ENCODE measurements at regions not wholly inside any gene's neighbourhood (a gene's known extent, or its start where the extent isn't known, plus 50 kb on each side); places are given as distances from the start of the nearest gene placed in this dataset.

GRCh38 chr5:13640270-13640669, 304.2 kb downstream of the DNAH5 start:
- no peak overlapping the region for H3K4me3 Mint-ChIP-seq
- H3K4me1 Mint-ChIP-seq = no peaks in the 10 kb centered on the region
- ATAC-seq = no peak
- no peaks in the 10 kb centered on the region; the same call in 1 of the 2 replicates for H3K27me3 Mint-ChIP-seq (ENCODE audit: low read depth)
- no peak overlapping the region for H3K27ac Mint-ChIP-seq
- DNase-seq (ENCODE audit: low spot score) = no peak
- H3K9me3 Mint-ChIP-seq = peaks cover 24% of the 10 kb centered on the region
- ChIA-PET POLR2A (no interaction called here), CTCF (no interaction called here)
- no peaks in the 10 kb centered on the region for H3K36me3 Mint-ChIP-seq
- TF ChIP-seq HMGA2 (CRISPR knock-in tag; IDR thresholded peaks at IDR 0.05) = no peak
- TF ChIP-seq IRF2 (CRISPR knock-in tag; IDR thresholded peaks at IDR 0.05; ENCODE audit: borderline replicate concordance, low read depth) = no peak
- no peak for TF ChIP-seq ZNF138 (CRISPR knock-in tag; conservative IDR thresholded peaks at IDR 0.05)
- TF ChIP-seq E2F5 (CRISPR knock-in tag; IDR thresholded peaks at IDR 0.05) = no peak
- TF ChIP-seq ARID4B (CRISPR knock-in tag; IDR thresholded peaks at IDR 0.05; ENCODE audit: borderline replicate concordance) = no peak
- TF ChIP-seq OVOL2 (CRISPR knock-in tag; IDR thresholded peaks at IDR 0.05; ENCODE audit: borderline replicate concordance) = no peak
- TF ChIP-seq ZNF396 (CRISPR knock-in tag; IDR thresholded peaks at IDR 0.05; ENCODE audit: borderline replicate concordance) = no peak
- no peak for TF ChIP-seq CREB1 (CRISPR knock-in tag; IDR thresholded peaks at IDR 0.05)
- no peak for TF ChIP-seq ZNF423 (CRISPR knock-in tag; IDR thresholded peaks at IDR 0.05)

GRCh38 chr5:13632676-13633075, 311.8 kb downstream of the DNAH5 start:
- no peak for DNase-seq (ENCODE audit: low spot score)
- Mint-ChIP-seq H3K27ac (no peak overlapping the region), H3K36me3 (no peaks in the 10 kb centered on the region), H3K4me3 (no peak overlapping the region), H3K27me3 (ENCODE audit: low read depth) (peaks cover 2% of the 10 kb centered on the region; the same call in 1 of the 2 replicates), H3K4me1 (no peaks in the 10 kb centered on the region), H3K9me3 (peaks cover 5% of the 10 kb centered on the region; the same call in 1 of the 2 replicates)
- TF ChIP-seq ELF4 (CRISPR knock-in tag; IDR thresholded peaks at IDR 0.05; ENCODE audit: low read depth) = no peak
- no peak for TF ChIP-seq ATF1 (CRISPR knock-in tag; IDR thresholded peaks at IDR 0.05)
- no peak for TF ChIP-seq NR3C1 (CRISPR knock-in tag; conservative IDR thresholded peaks at IDR 0.05; ENCODE audit: low read depth)
- TF ChIP-seq ZNF512 (CRISPR knock-in tag; IDR thresholded peaks at IDR 0.05; ENCODE audit: borderline replicate concordance) = no peak
- no peak for TF ChIP-seq SOX15 (CRISPR knock-in tag; IDR thresholded peaks at IDR 0.05)
- TF ChIP-seq KAT7 (CRISPR knock-in tag; IDR thresholded peaks at IDR 0.05; ENCODE audit: borderline replicate concordance) = no peak
- TF ChIP-seq SP1 (CRISPR knock-in tag; conservative IDR thresholded peaks at IDR 0.05) = no peak
- TF ChIP-seq TCF7 (CRISPR knock-in tag; IDR thresholded peaks at IDR 0.05; ENCODE audit: low read depth) = no peak
- TF ChIP-seq AR (CRISPR knock-in tag; IDR thresholded peaks at IDR 0.05) = no peak
- TF ChIP-seq JUN (CRISPR knock-in tag; IDR thresholded peaks at IDR 0.05) = no peak
- no peak for ATAC-seq
- CTCF ChIA-PET = no interaction called here
- POLR2A ChIA-PET = no interaction called here

Data from WTC11 (cell line).